ENCODE measurements at regions not wholly inside any gene's neighbourhood (a gene's known extent, or its start where the extent isn't known, plus 50 kb on each side); places are given as distances from the start of the nearest gene placed in this dataset.
"Not testable (repeated sequence)": the region's sequence is repeated elsewhere in the genome, so short reads cannot be mapped to it uniquely, and the experiment has no call there.

DNA sequence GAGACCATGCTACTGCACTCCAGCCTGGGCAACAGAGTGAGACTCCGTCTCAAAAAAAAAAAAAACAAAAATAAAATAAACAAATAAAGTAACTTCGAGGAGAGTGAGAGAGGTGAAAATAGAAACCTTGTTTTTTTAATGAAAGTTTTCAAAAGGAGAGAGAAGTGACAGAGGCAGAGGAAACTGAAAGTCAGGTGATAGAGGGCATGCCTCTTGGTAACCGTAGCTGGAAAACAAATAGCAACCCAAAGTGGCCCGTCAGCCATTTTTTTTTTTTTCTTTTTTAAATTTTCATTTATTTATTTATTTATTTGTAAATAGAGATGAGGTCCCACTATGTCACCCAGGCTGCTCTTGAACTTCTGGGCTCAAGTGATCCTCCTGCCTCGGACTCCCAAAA, 347.0 kb downstream of the SRGAP2C start:
- not testable (repeated sequence) for H3K9me3 ChIP-seq, ATAC-seq, DNase-seq

DNA sequence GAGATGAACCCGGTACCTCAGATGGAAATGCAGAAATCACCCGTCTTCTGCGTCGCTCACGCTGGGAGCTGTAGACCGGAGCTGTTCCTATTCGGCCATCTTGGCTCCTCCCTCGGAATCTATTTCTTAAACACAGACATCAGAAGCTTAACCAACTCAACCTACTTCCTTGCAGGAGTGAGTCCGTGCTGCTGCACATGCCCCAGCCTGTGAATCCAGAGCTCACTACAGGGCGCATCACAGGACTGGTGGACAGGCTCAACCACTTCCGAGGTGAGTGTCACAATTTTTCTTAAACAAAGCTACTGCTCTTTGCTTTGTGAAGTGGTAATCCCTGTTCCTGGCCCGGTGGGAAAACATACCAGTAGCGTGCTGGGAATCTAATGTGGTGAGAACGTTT, 353.4 kb downstream of the SRGAP2C start:
- H3K27ac ChIP-seq; intact Hi-C loops (cut with DNase I); H3K27me3 ChIP-seq; H3K4me3 ChIP-seq; H3K9me3 ChIP-seq; H3K36me3 ChIP-seq; ATAC-seq; H3K4me1 ChIP-seq; DNase-seq: not testable (repeated sequence)
- 81 to 89% (median 88%) methylated on average over 6 to 13 of the region's 14 CpGs for WGBS, 4 donors

More for the DNA sequence above, 347.0 kb downstream of the SRGAP2C start:
- H3K4me1 ChIP-seq: peaks cover 0 to 12% (median 0%) of the 10 kb centered on the region in 12 donors
- H3K4me3 ChIP-seq; H3K36me3 ChIP-seq; H3K27me3 ChIP-seq; H3K27ac ChIP-seq; intact Hi-C loops (cut with DNase I): not testable (repeated sequence)
- WGBS, 4 donors: 83 to 87% (median 85%) methylated on average over 5 of the region's 5 CpGs

DNA sequence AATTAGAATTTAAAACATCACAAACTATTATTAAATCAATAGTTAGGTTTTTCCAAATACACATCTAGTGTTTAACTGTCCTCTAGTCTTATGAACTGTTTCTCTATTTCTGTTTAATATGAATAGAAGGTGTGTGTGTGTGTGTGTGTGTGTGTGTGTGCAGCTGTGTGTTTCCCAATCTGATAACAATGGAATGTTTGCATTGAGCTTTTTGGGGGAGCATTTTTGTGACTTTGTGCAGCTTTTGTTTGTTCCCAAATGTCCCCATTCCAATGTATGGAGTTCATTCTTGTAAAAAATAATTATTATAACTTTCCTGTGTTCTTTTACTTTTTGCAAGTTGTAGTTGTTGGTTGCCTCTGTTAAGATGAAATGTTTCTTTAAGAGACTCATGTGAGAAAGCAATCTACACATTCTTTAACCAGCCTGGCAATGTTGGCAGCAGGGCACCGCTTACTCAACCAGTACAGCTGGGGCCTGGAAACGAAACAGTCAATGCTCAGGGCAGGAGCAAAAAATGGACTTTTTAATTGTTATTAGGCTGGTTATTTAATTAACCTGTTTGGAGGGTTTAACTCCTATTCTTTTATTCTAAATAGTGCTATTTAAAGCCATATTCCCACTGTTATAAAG, 354.3 kb downstream of the SRGAP2C start:
- TF ChIP-seq, protein P1, sequence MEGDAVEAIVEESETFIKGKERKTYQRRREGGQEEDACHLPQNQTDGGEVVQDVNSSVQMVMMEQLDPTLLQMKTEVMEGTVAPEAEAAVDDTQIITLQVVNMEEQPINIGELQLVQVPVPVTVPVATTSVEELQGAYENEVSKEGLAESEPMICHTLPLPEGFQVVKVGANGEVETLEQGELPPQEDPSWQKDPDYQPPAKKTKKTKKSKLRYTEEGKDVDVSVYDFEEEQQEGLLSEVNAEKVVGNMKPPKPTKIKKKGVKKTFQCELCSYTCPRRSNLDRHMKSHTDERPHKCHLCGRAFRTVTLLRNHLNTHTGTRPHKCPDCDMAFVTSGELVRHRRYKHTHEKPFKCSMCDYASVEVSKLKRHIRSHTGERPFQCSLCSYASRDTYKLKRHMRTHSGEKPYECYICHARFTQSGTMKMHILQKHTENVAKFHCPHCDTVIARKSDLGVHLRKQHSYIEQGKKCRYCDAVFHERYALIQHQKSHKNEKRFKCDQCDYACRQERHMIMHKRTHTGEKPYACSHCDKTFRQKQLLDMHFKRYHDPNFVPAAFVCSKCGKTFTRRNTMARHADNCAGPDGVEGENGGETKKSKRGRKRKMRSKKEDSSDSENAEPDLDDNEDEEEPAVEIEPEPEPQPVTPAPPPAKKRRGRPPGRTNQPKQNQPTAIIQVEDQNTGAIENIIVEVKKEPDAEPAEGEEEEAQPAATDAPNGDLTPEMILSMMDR (IDR thresholded peaks at IDR 0.05): no peak
- no peak for TF ChIP-seq POLR2A (IDR thresholded peaks at IDR 0.05)
- Histone ChIP-seq H3K9me3 (no peaks in the 10 kb centered on the region), H3K27me3 (peaks cover 0 to 5% (median 0%) of the 10 kb centered on the region in 9 donors), H3K4me3 (no peak overlapping the region), H3K4me1 (no peaks in the 10 kb centered on the region), H3K36me3 (no peaks in the 10 kb centered on the region), H3K27ac (no peak overlapping the region)
- DNase-seq: no peak
- intact Hi-C loops (cut with DNase I): no loop called here
- WGBS, 4 donors: 50 to 66% (median 57%) methylated on average over 2 of the region's 2 CpGs
- no peak for ATAC-seq

DNA sequence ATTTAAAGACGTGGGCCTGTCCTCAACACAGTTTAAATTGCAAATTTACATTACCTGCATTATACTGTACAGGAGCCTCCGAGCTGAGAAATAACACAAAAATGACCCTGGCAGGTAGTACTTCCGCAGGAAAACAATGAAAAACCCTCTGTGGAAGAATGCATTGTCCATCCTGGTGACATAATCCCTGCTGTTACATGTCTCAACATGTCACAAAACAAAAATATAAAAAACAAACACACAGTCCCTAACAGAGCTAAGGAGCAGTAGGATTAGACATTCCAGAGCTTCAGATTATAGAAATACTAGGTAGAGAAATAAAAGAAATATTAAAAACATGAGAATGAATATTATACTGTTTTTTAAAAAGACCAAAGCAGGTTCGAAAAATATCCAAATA, 359.2 kb downstream of the SRGAP2C start:
- H3K9me3 ChIP-seq; H3K27me3 ChIP-seq; H3K4me3 ChIP-seq; H3K27ac ChIP-seq; H3K36me3 ChIP-seq; ATAC-seq; DNase-seq; intact Hi-C loops (cut with DNase I); H3K4me1 ChIP-seq: not testable (repeated sequence)
- WGBS, 4 donors: 68 to 73% (median 72%) methylated on average over 4 of the region's 4 CpGs

DNA sequence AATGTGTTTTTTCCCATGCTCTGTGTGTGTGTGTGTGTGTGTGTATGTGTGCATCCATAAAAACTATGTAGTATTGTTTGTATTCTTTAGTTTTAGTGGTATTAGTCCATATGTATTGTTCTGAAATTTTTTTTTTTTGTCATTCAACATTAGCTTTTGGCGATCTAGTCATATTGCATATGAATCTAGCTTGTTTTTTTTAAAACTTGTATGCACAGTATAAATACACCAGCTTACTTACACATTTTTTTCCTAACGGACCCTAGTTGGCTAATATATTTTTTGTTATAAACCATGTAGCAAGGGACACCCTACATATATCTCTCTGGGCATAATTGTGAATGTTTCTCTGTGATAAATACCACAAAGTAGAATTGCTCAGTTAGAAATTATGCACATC, 359.7 kb downstream of the SRGAP2C start:
- no peaks in the 10 kb centered on the region for H3K9me3 ChIP-seq
- TF ChIP-seq, protein P1 (IDR thresholded peaks at IDR 0.05): no peak
- no peak for TF ChIP-seq POLR2A (IDR thresholded peaks at IDR 0.05)
- DNase-seq: no peak
- WGBS, 4 donors: 80 to 91% (median 88%) methylated on average over 2 of the region's 2 CpGs
- H3K27ac ChIP-seq: no peak overlapping the region
- H3K4me3 ChIP-seq: no peak overlapping the region
- no peak for ATAC-seq
- no peaks in the 10 kb centered on the region for H3K36me3 ChIP-seq
- intact Hi-C loops (cut with DNase I): no loop called here
- no peaks in the 10 kb centered on the region for H3K4me1 ChIP-seq
- H3K27me3 ChIP-seq: peaks cover 0 to 5% (median 0%) of the 10 kb centered on the region in 9 donors

DNA sequence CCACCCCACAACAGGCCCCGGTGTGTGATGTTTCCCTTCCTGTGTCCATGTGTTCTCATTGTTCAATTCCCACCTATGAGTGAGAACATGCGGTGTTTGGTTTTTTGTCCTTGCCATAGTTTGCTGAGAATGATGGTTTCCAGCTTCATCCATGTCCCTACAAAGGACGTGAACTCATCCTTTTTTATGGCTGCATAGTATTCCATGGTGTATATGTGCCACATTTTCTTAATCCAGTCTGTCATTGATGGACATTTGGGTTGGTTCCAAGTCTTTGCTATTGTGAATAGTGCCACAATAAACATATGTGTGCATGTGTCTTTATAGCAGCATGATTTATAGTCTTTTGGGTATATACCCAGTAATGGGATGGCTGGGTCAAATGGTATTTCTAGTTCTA, 361.1 kb downstream of the SRGAP2C start:
- intact Hi-C loops (cut with DNase I); H3K27me3 ChIP-seq; ATAC-seq; H3K4me3 ChIP-seq; H3K4me1 ChIP-seq; H3K27ac ChIP-seq; DNase-seq; H3K36me3 ChIP-seq; H3K9me3 ChIP-seq: not testable (repeated sequence)
- 82 to 100% (median 92%) methylated on average over 2 to 3 of the region's 3 CpGs for WGBS, 4 donors
